ENCODE measurements at regions not wholly inside any gene's neighbourhood (a gene's known extent, or its start where the extent isn't known, plus 50 kb on each side); places are given as distances from the start of the nearest gene placed in this dataset.

DNA sequence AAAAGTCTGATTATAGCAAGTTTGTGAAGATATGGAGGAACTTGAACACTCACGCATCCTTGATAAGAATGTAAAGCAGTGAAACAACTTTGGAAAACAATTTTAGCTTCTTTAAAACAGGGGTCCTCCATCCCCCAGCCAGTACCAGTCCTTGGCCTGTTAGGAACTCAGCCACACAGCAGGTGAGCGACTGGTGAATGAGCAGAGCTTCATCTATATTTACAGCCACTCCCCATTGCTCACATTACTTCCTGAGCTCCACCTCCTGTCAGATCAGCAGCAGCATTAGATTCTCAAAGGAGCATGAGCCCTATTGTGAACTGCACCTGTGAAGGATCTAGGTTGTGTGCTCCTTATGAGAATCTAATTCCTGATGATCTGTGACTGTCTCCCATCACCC is 530.3 kb upstream of the PRKX start:
- DNase-seq (ENCODE audit: low read depth): no peak
- TF ChIP-seq MAX (IDR thresholded peaks at IDR 0.05; ENCODE audit: low read depth, low read length): no peak
- TF ChIP-seq MYC (IDR thresholded peaks at IDR 0.05; ENCODE audit: low read depth, low read length): no peak
- TF ChIP-seq POLR2A (IDR thresholded peaks at IDR 0.05; ENCODE audit: extremely low read depth, insufficient read length): no peak
- TF ChIP-seq CTCF (IDR thresholded peaks at IDR 0.05; ENCODE audit: low read depth, low read length): no peak
- no peak overlapping the region for H3K4me3 ChIP-seq (ENCODE audit: low read depth, low read length)

- TF ChIP-seq CTCF (IDR thresholded peaks at IDR 0.05; ENCODE audit: low read depth, low read length) (no peak), POLR2A (IDR thresholded peaks at IDR 0.05; ENCODE audit: extremely low read depth, insufficient read length) (no peak)
- DNase-seq (ENCODE audit: low read depth): peak; percentile 37
- no peak overlapping the region for H3K4me3 ChIP-seq (ENCODE audit: low read depth, low read length)
These were observed 527.2 kb upstream of the PRKX start for GRCh38 chrX:4240541-4241194.

DNA sequence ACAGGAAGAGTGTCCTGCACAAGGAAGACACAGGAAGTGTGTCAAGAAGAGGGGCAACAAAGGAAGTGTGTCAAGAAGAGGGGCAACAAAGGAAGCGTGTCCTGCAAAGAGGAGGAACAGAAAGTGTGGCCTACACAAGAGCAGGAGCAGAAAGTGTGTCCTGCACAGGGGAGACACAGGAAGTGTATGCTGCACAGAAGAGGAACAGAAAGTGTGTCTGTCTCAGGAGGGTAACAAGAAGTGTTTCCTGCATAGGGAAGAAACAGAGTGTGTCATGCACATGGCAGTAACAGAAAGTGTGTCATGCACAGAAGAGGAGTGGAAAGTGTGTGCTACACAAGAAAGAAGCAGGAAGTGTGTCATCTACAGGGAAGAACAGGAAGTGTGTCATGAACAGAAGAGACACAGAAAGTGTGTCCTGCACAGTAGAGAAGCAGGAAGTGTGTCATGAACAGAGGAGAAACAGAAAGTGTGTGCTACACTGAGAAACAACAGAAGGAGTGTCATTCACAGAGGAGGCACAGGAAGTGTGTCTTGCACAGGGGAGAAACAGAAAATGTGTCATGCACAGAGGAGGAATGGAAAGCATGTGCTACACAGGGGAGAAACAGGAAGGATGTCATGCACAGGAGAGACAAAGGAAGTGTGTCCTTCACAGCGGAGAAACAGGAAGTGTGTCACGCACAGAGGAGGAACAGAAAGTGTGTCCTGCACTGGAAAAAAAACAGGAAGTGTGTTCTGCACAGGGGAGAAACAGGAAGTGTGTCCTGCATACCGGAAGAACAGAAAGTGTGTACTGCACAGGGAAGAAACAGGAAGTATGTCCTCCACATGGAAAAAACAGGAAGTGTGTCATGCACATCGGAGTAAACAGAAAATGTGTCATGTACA is 526.4 kb upstream of the PRKX start:
- peak; percentile 47 for DNase-seq (ENCODE audit: low read depth)
- TF ChIP-seq POLR2A (IDR thresholded peaks at IDR 0.05; ENCODE audit: extremely low read depth, insufficient read length): no peak
- TF ChIP-seq MAX (IDR thresholded peaks at IDR 0.05; ENCODE audit: low read depth, low read length): no peak
- H3K4me3 ChIP-seq (ENCODE audit: low read depth, low read length): no peak overlapping the region

DNA sequence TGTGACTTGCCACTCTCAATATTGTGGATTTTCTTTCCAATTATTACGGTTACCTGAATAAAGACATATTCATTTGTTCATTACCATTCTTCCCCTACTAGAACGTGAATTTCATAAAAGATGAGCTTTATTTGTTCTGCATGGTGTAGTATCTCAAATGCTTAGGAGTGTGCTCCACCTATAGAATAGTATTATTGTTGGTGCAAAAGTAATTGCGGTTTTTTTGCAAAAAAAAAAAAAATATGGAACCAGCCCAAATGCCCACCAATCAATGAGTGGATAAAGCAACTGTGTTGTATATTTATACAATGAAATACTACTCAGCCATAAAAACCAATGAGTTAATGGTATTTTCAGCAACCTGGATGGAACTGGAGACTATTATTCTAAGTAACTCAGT is 525.5 kb upstream of the PRKX start:
- no peak overlapping the region for H3K4me3 ChIP-seq (ENCODE audit: low read depth, low read length)
- no peak for DNase-seq (ENCODE audit: low read depth)
- TF ChIP-seq CTCF (IDR thresholded peaks at IDR 0.05; ENCODE audit: low read depth, low read length) (no peak), MYC (IDR thresholded peaks at IDR 0.05; ENCODE audit: low read depth, low read length) (no peak), POLR2A (IDR thresholded peaks at IDR 0.05; ENCODE audit: extremely low read depth, insufficient read length) (no peak), MAX (IDR thresholded peaks at IDR 0.05; ENCODE audit: low read depth, low read length) (no peak)

- no peak overlapping the region for H3K4me3 ChIP-seq (ENCODE audit: low read depth, low read length)
These were observed 511.6 kb upstream of the PRKX start for GRCh38 chrX:4225086-4225485.

More at GRCh38 chrX:4225086-4225485, 511.6 kb upstream of the PRKX start:
- DNase-seq (ENCODE audit: low read depth): no peak
- TF ChIP-seq CTCF (IDR thresholded peaks at IDR 0.05; ENCODE audit: low read depth, low read length) (no peak), MAX (IDR thresholded peaks at IDR 0.05; ENCODE audit: low read depth, low read length) (no peak), POLR2A (IDR thresholded peaks at IDR 0.05; ENCODE audit: extremely low read depth, insufficient read length) (no peak), MYC (IDR thresholded peaks at IDR 0.05; ENCODE audit: low read depth, low read length) (no peak)
